CD14-positive monocyte (primary cell): ENCODE measurements at regions not wholly inside any gene's neighbourhood (a gene's known extent, or its start where the extent isn't known, plus 50 kb on each side); places are given as distances from the start of the nearest gene placed in this dataset.

ENCODE experiments used
- DNase-seq, 3 donors: peaks; one replicate each; pipeline ENCODE4 v3.0.0-alpha.2; 2011 to 2022
- H2AFZ ChIP-seq: 2 replicates; pipeline ENCODE4 v1.6.0; 2012; ENCODE audit warnings: mild to moderate bottlenecking, low read depth, low read length, inconsistent platforms; ENCODE audit not compliant: insufficient read depth, poor library complexity, severe bottlenecking
- H3K27ac ChIP-seq, 2 donors: 1 replicate in 1 of 2; 2 replicates in 1 of 2; pipeline ENCODE4 v1.5.1; 2012 to 2013; ENCODE audit warnings: low read length in 2 of 2, control low read depth in 1 of 2, inconsistent platforms in 1 of 2, low read depth in 1 of 2, mild to moderate bottlenecking in 1 of 2
- H3K27me3 ChIP-seq, 2 donors: one replicate each; pipeline versions ENCODE4 v1.6.0 to v1.6.1; 2011 to 2013; ENCODE audit warnings: low read length in 2 of 2; ENCODE audit not compliant: control insufficient read depth in 2 of 2, insufficient read depth in 2 of 2
- H3K36me3 ChIP-seq, 2 donors: replicated peaks in 1 of 2; 1 replicate in 1 of 2; 2 replicates in 1 of 2; pipeline versions ENCODE4 v1.5.1 to v1.6.1; 2012 to 2013; ENCODE audit warnings: low read length in 2 of 2, control low read depth in 1 of 2, inconsistent platforms in 1 of 2, mild to moderate bottlenecking in 1 of 2; ENCODE audit not compliant: insufficient read depth in 2 of 2, control insufficient read depth in 1 of 2
- H3K4me1 ChIP-seq, 2 donors: 1 replicate in 1 of 2; 2 replicates in 1 of 2; pipeline versions ENCODE4 v1.5.1 to v1.6.1; 2012 to 2013; ENCODE audit warnings: low read length in 2 of 2, control low read depth in 1 of 2, inconsistent platforms in 1 of 2, mild to moderate bottlenecking in 1 of 2, moderate library complexity in 1 of 2; ENCODE audit not compliant: insufficient read depth in 2 of 2, control insufficient read depth in 1 of 2
- H3K4me2 ChIP-seq: replicated peaks from 2 replicates; pipeline ENCODE3; 2012; ENCODE audit warnings: low read length, moderate library complexity, mild to moderate bottlenecking; ENCODE audit not compliant: poor library complexity, severe bottlenecking; ENCODE audit errors: extremely low read depth
- H3K4me3 ChIP-seq, 3 experiments: fragments of 200-600 bp in 1 of 3; sonication (generic) in 1 of 3; replicated peaks in 1 of 3; 1 replicate in 2 of 3; 2 replicates in 1 of 3; pipeline ENCODE4 v1.5.1; 2011 to 2013; ENCODE audit warnings: low read length in 3 of 3, mild to moderate bottlenecking in 3 of 3, control low read depth in 2 of 3, low read depth in 2 of 3, inconsistent platforms in 1 of 3, moderate library complexity in 1 of 3
- H3K79me2 ChIP-seq: 2 replicates; pipeline ENCODE4 v1.6.0; 2012; ENCODE audit warnings: mild to moderate bottlenecking, control low read depth, inconsistent platforms, low read length, moderate library complexity; ENCODE audit not compliant: insufficient read depth
- H3K9ac ChIP-seq: 2 replicates; pipeline ENCODE4 v1.6.0; 2017; ENCODE audit warnings: low read length, mild to moderate bottlenecking; ENCODE audit not compliant: insufficient read depth, poor library complexity, severe bottlenecking
- H3K9me3 ChIP-seq, 2 donors: replicated peaks in 1 of 2; 1 replicate in 1 of 2; 2 replicates in 1 of 2; pipeline versions ENCODE4 v1.5.1 to v1.6.1; 2012 to 2013; ENCODE audit warnings: low read length in 2 of 2, control low read depth in 1 of 2; ENCODE audit not compliant: control insufficient read depth in 1 of 2, insufficient read depth in 1 of 2
- H4K20me1 ChIP-seq: 2 replicates; pipeline ENCODE4 v1.6.0; 2012; ENCODE audit warnings: mild to moderate bottlenecking, low read length, control low read depth, moderate library complexity; ENCODE audit not compliant: insufficient read depth
- H3K27ac Mint-ChIP-seq, 7 donors: one replicate each; pipeline ENCODE4 v1.8.0; 2020; ENCODE audit warnings: mild to moderate bottlenecking in 7 of 7, mixed read lengths in 7 of 7, moderate library complexity in 6 of 7, inconsistent platforms in 2 of 7
- H3K27me3 Mint-ChIP-seq, 3 donors: one replicate each; pipeline ENCODE4 v1.8.0; 2021 to 2022; ENCODE audit warnings: low read depth in 3 of 3, mild to moderate bottlenecking in 3 of 3, mixed read lengths in 3 of 3, moderate library complexity in 3 of 3, inconsistent platforms in 1 of 3
- H3K36me3 Mint-ChIP-seq, 2 donors: one replicate each; pipeline ENCODE4 v1.8.0; 2020; ENCODE audit warnings: mixed read lengths in 2 of 2, inconsistent platforms in 1 of 2, mild to moderate bottlenecking in 1 of 2
- H3K4me1 Mint-ChIP-seq: one replicate; pipeline ENCODE4 v1.8.0; 2020; ENCODE audit warnings: mild to moderate bottlenecking, mixed read lengths
- H3K4me3 Mint-ChIP-seq, 2 donors: one replicate each; pipeline ENCODE4 v1.8.0; 2020; ENCODE audit warnings: mild to moderate bottlenecking in 2 of 2, mixed read lengths in 2 of 2, moderate library complexity in 1 of 2
- H3K9me3 Mint-ChIP-seq, 7 donors: one replicate each; pipeline ENCODE4 v1.8.0; 2020 to 2022; ENCODE audit warnings: mixed read lengths in 7 of 7, mild to moderate bottlenecking in 6 of 7, moderate library complexity in 6 of 7, inconsistent platforms in 2 of 7
- CTCF ChIP-seq: fragments of 200-600 bp; IDR thresholded peaks from one replicate; pipeline ENCODE4 v1.8.0; 2022; ENCODE audit warnings: antibody characterized with exemption, mild to moderate bottlenecking
- WGBS: methylation state at CpG from one replicate; pipeline ENCODE4 v1.1.5; 2013; ENCODE audit warnings: missing lambda C conversion rate; ENCODE audit not compliant: insufficient coverage; 5-methylcytosine and 5-hydroxymethylcytosine counted together
- intact Hi-C, 2 donors: fragments of 100-400 bp; cut with micrococcal nuclease; formaldehyde crosslinking; loops; one replicate each; pipeline versions ENCODE4 v1.15.0 to v1.15.1; 2023

GRCh38 chr11:122422682-122423081 lies 232.8 kb upstream of the UBASH3B start:
- H3K4me1 Mint-ChIP-seq, result no peaks in the 10 kb centered on the region
- no peak for TF ChIP-seq CTCF
- no peak overlapping the region for H3K4me3 Mint-ChIP-seq
- no peak overlapping the region for H3K27ac Mint-ChIP-seq
- Histone ChIP-seq H3K9ac (no peak overlapping the region), H3K4me1 (no peaks in the 10 kb centered on the region), H2AFZ (no peak overlapping the region), H3K4me2 (no peak overlapping the region), H4K20me1 (no peaks in the 10 kb centered on the region), H3K27me3 (no peaks in the 10 kb centered on the region), H3K79me2 (no peaks in the 10 kb centered on the region), H3K9me3 (no peaks in the 10 kb centered on the region), H3K27ac (no peak overlapping the region), H3K36me3 (no peaks in the 10 kb centered on the region), H3K4me3 (no peak overlapping the region)
- intact Hi-C loops, result no loop called here
- peaks cover 0 to 7% (median 2%) of the 10 kb centered on the region in 7 donors for H3K9me3 Mint-ChIP-seq
- WGBS, result 100% methylated on average over 2 of the region's 4 CpGs
- H3K27me3 Mint-ChIP-seq, result peaks cover 0 to 4% (median 0%) of the 10 kb centered on the region in 3 donors
- DNase-seq, result no peak
- H3K36me3 Mint-ChIP-seq, result no peaks in the 10 kb centered on the region

DNA sequence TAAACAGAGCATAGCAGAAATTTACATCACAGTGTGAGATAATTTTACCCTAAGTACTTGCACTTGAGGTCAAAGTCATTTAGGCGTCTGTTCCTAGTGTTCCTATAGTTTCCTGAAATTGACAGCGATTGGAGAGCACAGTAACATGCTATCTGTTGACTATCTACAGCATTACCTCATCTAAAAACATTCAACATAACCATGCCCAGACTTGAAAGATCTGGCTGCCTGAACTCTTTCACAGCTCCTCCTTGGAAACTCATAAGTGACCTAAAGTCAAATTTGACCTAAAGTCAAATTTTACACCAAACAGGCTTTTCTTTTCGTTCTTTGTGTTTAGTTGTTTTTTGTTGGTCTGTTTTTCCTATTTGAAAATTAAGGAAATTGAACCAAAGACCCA lies 233.8 kb upstream of the UBASH3B start:
- Histone ChIP-seq H3K27ac (no peak overlapping the region), H3K9ac (no peak overlapping the region), H3K9me3 (no peaks in the 10 kb centered on the region), H3K79me2 (no peaks in the 10 kb centered on the region), H4K20me1 (no peaks in the 10 kb centered on the region), H3K4me3 (no peak overlapping the region), H3K27me3 (no peaks in the 10 kb centered on the region), H3K4me2 (no peak overlapping the region), H3K4me1 (no peaks in the 10 kb centered on the region), H3K36me3 (no peaks in the 10 kb centered on the region), H2AFZ (no peak overlapping the region)
- no peak overlapping the region for H3K4me3 Mint-ChIP-seq
- 100% methylated on average over 2 of the region's 3 CpGs for WGBS
- no peaks in the 10 kb centered on the region for H3K36me3 Mint-ChIP-seq
- H3K27me3 Mint-ChIP-seq, result peaks cover 0 to 4% (median 0%) of the 10 kb centered on the region in 3 donors
- H3K9me3 Mint-ChIP-seq, result peaks cover 0 to 4% (median under 1%) of the 10 kb centered on the region in 7 donors
- DNase-seq, result no peak
- no peak for TF ChIP-seq CTCF
- intact Hi-C loops, result no loop called here
- no peaks in the 10 kb centered on the region for H3K4me1 Mint-ChIP-seq
- H3K27ac Mint-ChIP-seq, result no peak overlapping the region
